A549 (cell line): ENCODE measurements at regions not wholly inside any gene's neighbourhood (a gene's known extent, or its start where the extent isn't known, plus 50 kb on each side); places are given as distances from the start of the nearest gene placed in this dataset.

Source experiments
- ATAC-seq, 2 experiments: fragments of 200-7000 bp in 1 of 2; fragments of >200 bp in 1 of 2; cut with Nextera tagmentation in 1 of 2; cut with Tn5 transposase in 1 of 2; 3 replicates each; pipeline versions ENCODE4 v1.8.0 to v1.9.1; 2018 to 2020; ENCODE audit warnings: mild to moderate bottlenecking in 1 of 2, moderate library complexity in 1 of 2
- CTCF ChIA-PET: fragments of 300-600 bp; sonication (Branson Sonifier 250); formaldehyde crosslinking; extraction: SDS; loops from one replicate; lab custom pipeline; 2021; ENCODE audit warnings: antibody characterized with exemption, inconsistent platforms; lab: Yijun Ruan, JAX
- POLR2A ChIA-PET: fragments of 350-600 bp; formaldehyde crosslinking; extraction: SDS; loops from one replicate; lab custom pipeline; 2021; ENCODE audit warnings: antibody characterized with exemption, inconsistent platforms; lab: Yijun Ruan, JAX
- DNase-seq, 2 experiments: peaks; one replicate each; pipeline versions ENCODE4 v3.0.0 to v3.0.0-alpha.2; 2011 to 2016; ENCODE audit warnings: low read depth in 1 of 2, low spot score in 1 of 2
- FAIRE-seq: peaks from 2 replicates; lab custom pipeline; 2011; peaks lifted over from hg19 to GRCh38; lab: Jason Lieb, UNC
- H3K27ac ChIP-seq, 2 experiments: fragments of >200 bp; sonication (Bioruptor Twin); formaldehyde crosslinking; 3 replicates each; pipeline ENCODE4 v1.5.1; 2016 to 2017
- H3K4me1 ChIP-seq: fragments of >200 bp; sonication (Bioruptor Twin); formaldehyde crosslinking; 3 replicates; pipeline ENCODE4 v1.6.1; 2016
- H3K4me2 ChIP-seq: fragments of >200 bp; sonication (Bioruptor Twin); formaldehyde crosslinking; 3 replicates; pipeline ENCODE4 v1.6.1; 2016
- H3K4me3 ChIP-seq: fragments of >200 bp; sonication (Bioruptor Twin); formaldehyde crosslinking; 3 replicates; pipeline ENCODE4 v1.5.1; 2016
- H3K9me3 ChIP-seq: fragments of >200 bp; sonication (Bioruptor Twin); formaldehyde crosslinking; 3 replicates; pipeline ENCODE4 v1.6.1; 2016
- ATOH8 ChIP-seq: fragments of 250-450 bp; sonication (Bioruptor Pico); IDR thresholded peaks from 2 replicates; pipeline ENCODE4 v1.5.0; 2020; ENCODE audit warnings: low read depth, mild to moderate bottlenecking, moderate library complexity
- BHLHE40 ChIP-seq: IDR thresholded peaks from 2 replicates; pipeline ENCODE4 v1.6.1; 2012; ENCODE audit warnings: low read depth, low read length, inconsistent platforms
- CEBPB ChIP-seq, 2 experiments: fragments of >200 bp in 1 of 2; sonication (Bioruptor Twin) in 1 of 2; formaldehyde crosslinking in 1 of 2; IDR thresholded peaks; 2 replicates each; pipeline ENCODE4 v1.6.1; 2012 to 2016
- CTCF ChIP-seq: fragments of >200 bp; sonication (Bioruptor Twin); formaldehyde crosslinking; IDR thresholded peaks from 3 replicates; pipeline ENCODE4 v1.5.1; 2016
- ELK1 ChIP-seq: fragments of 150-350 bp; IDR thresholded peaks from 2 replicates; pipeline ENCODE4 v1.6.1; 2014; ENCODE audit warnings: low read depth, mild to moderate bottlenecking, low read length
- HDAC2 ChIP-seq: fragments of 200-600 bp; sonication (generic); IDR thresholded peaks from 2 replicates; pipeline ENCODE4 v1.6.1; 2016
- HES2 ChIP-seq: fragments of >200 bp; sonication (Bioruptor Twin); formaldehyde crosslinking; IDR thresholded peaks from 2 replicates; pipeline ENCODE4 v1.6.1; 2016
- JUN ChIP-seq, 2 experiments: fragments of >200 bp; sonication (Bioruptor Twin); formaldehyde crosslinking; IDR thresholded peaks; 2 replicates in 1 of 2; 3 replicates in 1 of 2; pipeline ENCODE4 v1.6.1; 2016 to 2017
- JUNB ChIP-seq: fragments of >200 bp; sonication (Bioruptor Twin); formaldehyde crosslinking; IDR thresholded peaks from 2 replicates; pipeline ENCODE4 v1.6.1; 2016
- KDM1A ChIP-seq: fragments of 200-600 bp; sonication (generic); IDR thresholded peaks from 2 replicates; pipeline ENCODE4 v1.6.1; 2016; ENCODE audit warnings: low read depth, mild to moderate bottlenecking
- NFE2L2 ChIP-seq: fragments of 150-350 bp; conservative IDR thresholded peaks from 2 replicates; pipeline ENCODE4 v1.6.1; 2014; ENCODE audit warnings: low read length
- PHF8 ChIP-seq: fragments of 200-600 bp; sonication (generic); IDR thresholded peaks from 2 replicates; pipeline ENCODE4 v1.6.1; 2016; ENCODE audit warnings: low read depth, mild to moderate bottlenecking, antibody characterized with exemption, moderate library complexity, borderline replicate concordance
- POLR2AphosphoS2 ChIP-seq: conservative IDR thresholded peaks from 2 replicates; pipeline ENCODE4 v1.6.1; 2012; ENCODE audit warnings: low read length, improper control_type of control experiment, inconsistent platforms
- SMC3 ChIP-seq: fragments of >200 bp; sonication (Bioruptor Twin); formaldehyde crosslinking; IDR thresholded peaks from 3 replicates; pipeline ENCODE4 v1.6.1; 2018; ENCODE audit warnings: inconsistent platforms
- WGBS: methylation state at CpG from one replicate; pipeline ENCODE4 v1.1.6; 2017; ENCODE audit errors: missing lambda C conversion rate; 5-methylcytosine and 5-hydroxymethylcytosine counted together

GRCh38 chr4:83819582-83819981 is 283.7 kb downstream of the GPAT3 start:
- CTCF ChIA-PET, result no interaction called here
- ATAC-seq (no peak), DNase-seq (no peak), FAIRE-seq (no peak)
- no peaks in the 10 kb centered on the region for H3K4me1 ChIP-seq
- no peak overlapping the region for H3K4me3 ChIP-seq
- no peak for TF ChIP-seq CEBPB (IDR thresholded peaks at IDR 0.05)
- TF ChIP-seq NFE2L2, result no peak
- TF ChIP-seq JUNB, result no peak
- no peak overlapping the region for H3K27ac ChIP-seq
- no peak overlapping the region for H3K4me2 ChIP-seq
- no peaks in the 10 kb centered on the region for H3K9me3 ChIP-seq
- POLR2A ChIA-PET, result no interaction called here
- 71% methylated on average over 1 of the region's 1 CpG for WGBS

- FAIRE-seq, result no peak
- no peak for ATAC-seq
- H3K4me2 ChIP-seq, result no peak overlapping the region
- H3K4me1 ChIP-seq, result no peaks in the 10 kb centered on the region
- no peak for DNase-seq
- 89% methylated on average over 1 of the region's 1 CpG for WGBS
- H3K9me3 ChIP-seq, result no peaks in the 10 kb centered on the region
- TF ChIP-seq HDAC2 (no peak), CTCF (no peak), PHF8 (no peak)
- TF ChIP-seq, all 56 proteins: peak for 0
- no peak overlapping the region for H3K4me3 ChIP-seq
- no peak overlapping the region for H3K27ac ChIP-seq
- ChIA-PET CTCF (no interaction called here), POLR2A (no interaction called here)
These were observed 274.5 kb downstream of the GPAT3 start for GRCh38 chr4:83810428-83810827.

GRCh38 chr4:83809581-83809980 is 273.7 kb downstream of the GPAT3 start:
- FAIRE-seq (no peak), DNase-seq (no peak), ATAC-seq (no peak)
- CTCF ChIA-PET, result no interaction called here
- POLR2A ChIA-PET, result no interaction called here
- Histone ChIP-seq H3K4me3 (no peak overlapping the region), H3K4me1 (no peaks in the 10 kb centered on the region), H3K27ac (no peak overlapping the region), H3K4me2 (no peak overlapping the region), H3K9me3 (no peaks in the 10 kb centered on the region)
- WGBS, result 85% methylated on average over 2 of the region's 2 CpGs
- TF ChIP-seq ATOH8 (CRISPR knock-in tag), result no peak

GRCh38 chr4:83793481-83793880 is 257.6 kb downstream of the GPAT3 start:
- H3K4me1 ChIP-seq, result no peaks in the 10 kb centered on the region
- TF ChIP-seq SMC3 (no peak), ELK1 (no peak), PHF8 (no peak), BHLHE40 (no peak), KDM1A (no peak), POLR2AphosphoS2 (no peak), HES2 (no peak), JUN (IDR thresholded peaks at IDR 0.05) (no peak), ATOH8 (CRISPR knock-in tag) (no peak)
- no peak overlapping the region for H3K4me2 ChIP-seq
- H3K27ac ChIP-seq, result no peak overlapping the region
- ChIA-PET POLR2A (no interaction called here), CTCF (no interaction called here)
- WGBS, result 67% methylated on average over 2 of the region's 2 CpGs
- DNase-seq (no peak), ATAC-seq (no peak), FAIRE-seq (no peak)
- no peaks in the 10 kb centered on the region for H3K9me3 ChIP-seq
- no peak overlapping the region for H3K4me3 ChIP-seq
